ENCODE measurements at regions not wholly inside any gene's neighbourhood (a gene's known extent, or its start where the extent isn't known, plus 50 kb on each side); places are given as distances from the start of the nearest gene placed in this dataset.

DNA sequence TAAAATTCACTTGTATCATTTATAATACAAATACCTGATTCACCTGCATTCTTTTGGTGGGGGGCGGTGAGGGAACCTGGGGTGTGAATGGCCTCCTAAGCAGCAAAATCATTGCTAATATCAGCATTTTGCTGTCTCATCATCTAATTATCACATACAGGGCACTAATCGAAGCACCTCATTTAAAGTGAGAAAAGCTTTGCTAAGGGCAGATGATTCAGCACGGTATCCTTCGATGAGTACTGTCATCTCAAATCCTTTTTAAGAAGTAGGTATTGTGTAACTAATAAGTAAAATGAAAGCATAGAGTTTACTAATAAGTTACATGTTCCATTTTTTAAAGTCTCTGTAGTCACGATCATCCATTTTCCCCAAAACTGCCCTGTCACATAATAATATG, 278.1 kb upstream of the SOX5 start:
- TF ChIP-seq CTCF (IDR thresholded peaks at IDR 0.05), result no peak
- TF ChIP-seq POLR2A (IDR thresholded peaks at IDR 0.05), result no peak
- no peak for TF ChIP-seq POLR2AphosphoS5 (IDR thresholded peaks at IDR 0.05)
- Histone ChIP-seq H3K4me1 (no peaks in the 10 kb centered on the region), H3K27ac (no peak overlapping the region), H3K36me3 (no peaks in the 10 kb centered on the region), H3K9me3 (no peaks in the 10 kb centered on the region), H3K27me3 (no peaks in the 10 kb centered on the region), H3K4me3 (no peak overlapping the region)
- no peak for DNase-seq (ENCODE audit: low spot score in 2 of 2)
- intact Hi-C loops (cut with DNase I; ENCODE audit: low total_unique reads), result no loop called here

DNA sequence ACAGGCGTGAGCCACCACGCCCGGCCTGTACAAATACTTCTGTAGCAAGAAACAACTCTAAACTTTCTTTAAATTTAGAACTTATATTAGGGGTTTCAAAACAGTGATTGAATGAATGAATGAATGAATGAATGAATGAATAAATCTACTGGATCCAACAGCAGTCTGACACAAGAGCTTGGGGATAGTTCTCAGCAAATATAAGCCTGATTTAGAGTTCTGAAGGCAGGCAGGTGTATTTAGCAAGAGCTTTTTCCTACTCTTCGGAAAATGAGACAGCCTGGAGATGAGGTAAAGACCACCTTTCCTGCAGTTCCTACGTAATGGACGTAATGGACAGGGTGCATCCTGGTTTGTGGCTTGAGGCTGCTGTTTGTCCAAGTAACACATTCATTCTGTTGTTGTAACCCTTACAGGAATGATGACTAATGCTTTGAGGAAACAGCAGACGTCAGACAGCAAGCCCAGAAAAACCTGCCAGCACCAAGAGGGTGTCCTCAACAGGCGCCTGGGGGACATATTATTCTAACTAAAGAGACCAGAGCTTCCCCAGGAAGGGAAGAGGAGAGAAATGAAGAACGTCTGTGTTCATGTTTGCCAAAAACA, 277.4 kb upstream of the SOX5 start:
- no peak for TF ChIP-seq POLR2A (IDR thresholded peaks at IDR 0.05)
- TF ChIP-seq CTCF (IDR thresholded peaks at IDR 0.05), result no peak
- no peak for TF ChIP-seq POLR2AphosphoS5 (IDR thresholded peaks at IDR 0.05)
- Histone ChIP-seq H3K27me3 (no peaks in the 10 kb centered on the region), H3K36me3 (no peaks in the 10 kb centered on the region), H3K27ac (no peak overlapping the region), H3K4me1 (no peaks in the 10 kb centered on the region), H3K9me3 (no peaks in the 10 kb centered on the region), H3K4me3 (no peak overlapping the region)
- intact Hi-C loops (cut with DNase I; ENCODE audit: low total_unique reads), result no loop called here
- DNase-seq (ENCODE audit: low spot score in 2 of 2), result peak in 1 of 2 donors; percentile 25

DNA sequence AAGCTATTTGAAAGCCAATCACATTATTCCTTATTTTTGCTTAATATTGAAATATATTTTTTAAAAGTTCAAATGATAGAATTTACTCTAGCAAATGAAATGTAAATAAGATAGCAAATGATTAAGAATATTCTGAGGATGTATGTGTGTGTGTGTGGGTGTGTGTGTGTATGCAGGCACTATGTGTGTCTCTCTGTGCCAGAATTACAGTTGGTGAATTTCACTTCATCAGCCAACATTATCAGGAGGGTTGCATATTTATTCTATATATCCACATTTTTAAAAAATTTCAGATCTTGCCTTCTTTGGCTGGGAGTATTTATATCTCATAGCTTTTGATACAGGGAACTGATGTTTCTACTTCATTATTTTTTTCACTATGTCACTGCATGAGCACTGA, 274.9 kb upstream of the SOX5 start:
- Histone ChIP-seq H3K4me1 (no peaks in the 10 kb centered on the region), H3K27ac (no peak overlapping the region), H3K36me3 (no peaks in the 10 kb centered on the region), H3K27me3 (no peaks in the 10 kb centered on the region), H3K4me3 (no peak overlapping the region), H3K9me3 (no peaks in the 10 kb centered on the region)
- TF ChIP-seq POLR2A (IDR thresholded peaks at IDR 0.05) (no peak), POLR2AphosphoS5 (IDR thresholded peaks at IDR 0.05) (no peak), CTCF (IDR thresholded peaks at IDR 0.05) (no peak)
- intact Hi-C loops (cut with DNase I; ENCODE audit: low total_unique reads), result no loop called here
- DNase-seq (ENCODE audit: low spot score in 2 of 2), result no peak

DNA sequence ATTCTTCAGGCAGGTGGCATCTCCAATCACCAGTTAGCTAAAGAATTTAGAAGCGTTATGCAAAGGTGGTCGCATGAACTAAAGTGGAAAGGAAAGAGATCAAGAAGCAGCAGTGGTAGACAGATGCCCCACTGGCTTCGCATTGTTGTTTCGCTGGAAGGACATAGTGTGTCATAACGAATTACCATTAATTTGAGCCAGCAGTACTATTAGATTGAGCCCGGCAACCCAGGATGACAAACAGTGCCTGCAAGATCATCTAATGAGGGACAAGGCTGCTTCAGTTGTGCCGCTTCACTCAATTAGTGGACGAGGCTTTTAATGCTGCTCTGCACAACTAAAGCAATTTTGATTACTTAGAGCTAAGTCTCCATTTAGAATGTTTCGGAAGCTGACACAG, 274.5 kb upstream of the SOX5 start:
- Histone ChIP-seq H3K4me1 (no peaks in the 10 kb centered on the region), H3K27me3 (no peaks in the 10 kb centered on the region), H3K27ac (no peak overlapping the region), H3K9me3 (no peaks in the 10 kb centered on the region), H3K4me3 (no peak overlapping the region), H3K36me3 (no peaks in the 10 kb centered on the region)
- no peak for DNase-seq (ENCODE audit: low spot score in 2 of 2)
- intact Hi-C loops (cut with DNase I; ENCODE audit: low total_unique reads), result no loop called here
- no peak for TF ChIP-seq POLR2AphosphoS5 (IDR thresholded peaks at IDR 0.05)
- no peak for TF ChIP-seq POLR2A (IDR thresholded peaks at IDR 0.05)
- TF ChIP-seq CTCF (IDR thresholded peaks at IDR 0.05), result no peak

DNA sequence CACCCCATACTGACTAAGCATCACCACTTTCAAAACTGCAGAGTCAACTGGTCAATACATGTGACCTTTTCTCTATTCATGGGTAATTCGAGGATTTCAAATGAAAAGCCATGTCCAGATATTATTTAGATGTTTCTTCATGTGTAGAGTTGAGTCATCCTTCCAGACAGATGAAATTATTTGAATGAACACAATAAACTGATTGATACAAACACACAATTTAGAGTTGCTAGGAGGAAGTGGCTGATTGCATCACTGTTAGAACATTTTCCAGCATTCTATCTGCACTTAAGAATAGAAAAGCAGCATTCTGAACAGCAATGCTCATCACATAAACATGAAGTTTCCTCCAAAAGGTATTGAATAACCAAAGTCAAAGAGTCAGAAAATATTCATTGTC, 273.5 kb upstream of the SOX5 start:
- no peaks in the 10 kb centered on the region for H3K27me3 ChIP-seq
- no peak overlapping the region for H3K4me3 ChIP-seq
- H3K27ac ChIP-seq, result peak overlapping the region in 1 of 2 donors; percentile 30
- no peaks in the 10 kb centered on the region for H3K4me1 ChIP-seq
- H3K9me3 ChIP-seq, result no peaks in the 10 kb centered on the region
- TF ChIP-seq POLR2AphosphoS5 (IDR thresholded peaks at IDR 0.05), result no peak
- TF ChIP-seq CTCF (IDR thresholded peaks at IDR 0.05), result no peak
- TF ChIP-seq POLR2A (IDR thresholded peaks at IDR 0.05), result no peak
- H3K36me3 ChIP-seq, result no peaks in the 10 kb centered on the region
- DNase-seq (ENCODE audit: low spot score in 2 of 2), result no peak
- intact Hi-C loops (cut with DNase I; ENCODE audit: low total_unique reads), result no loop called here

All from breast epithelium (tissue), 4 donors.